DND-41 (cell line): ENCODE measurements at regions not wholly inside any gene's neighbourhood (a gene's known extent, or its start where the extent isn't known, plus 50 kb on each side); places are given as distances from the start of the nearest gene placed in this dataset.

Experiments
- ATAC-seq: fragments of 200-7000 bp; cut with Tn5 transposase; 3 replicates; pipeline ENCODE4 v1.9.1; 2021; ENCODE audit warnings: low read depth; ENCODE audit not compliant: insufficient read depth
- DNase-seq: peaks from one replicate; pipeline ENCODE4 v3.0.0-alpha.2; 2020
- H2AFZ ChIP-seq: 2 replicates; pipeline ENCODE4 v1.6.0; 2012; ENCODE audit warnings: low read depth, low read length
- H3K27ac ChIP-seq: 2 replicates; pipeline ENCODE4 v1.5.1; 2012; ENCODE audit warnings: low read length, inconsistent platforms
- H3K27me3 ChIP-seq: fragments of 200-600 bp; sonication (generic); 2 replicates; pipeline ENCODE4 v1.6.0; 2012; ENCODE audit warnings: low read length, mild to moderate bottlenecking, inconsistent platforms; ENCODE audit not compliant: insufficient read depth, poor library complexity
- H3K36me3 ChIP-seq: 2 replicates; pipeline ENCODE4 v1.5.1; 2012; ENCODE audit warnings: low read length, inconsistent platforms; ENCODE audit not compliant: insufficient read depth
- H3K4me1 ChIP-seq: 2 replicates; pipeline ENCODE4 v1.5.1; 2012; ENCODE audit warnings: mild to moderate bottlenecking, low read length; ENCODE audit not compliant: insufficient read depth
- H3K4me2 ChIP-seq: 2 replicates; pipeline ENCODE4 v1.6.0; 2012; ENCODE audit warnings: mild to moderate bottlenecking, moderate library complexity, low read length, inconsistent platforms; ENCODE audit not compliant: insufficient read depth
- H3K4me3 ChIP-seq, 2 experiments: fragments of 200-600 bp in 1 of 2; shearing (Covaris generic) in 1 of 2; 2 replicates each; pipeline ENCODE4 v1.5.1; 2012 to 2016; ENCODE audit warnings: inconsistent platforms in 2 of 2, low read length in 2 of 2, mild to moderate bottlenecking in 2 of 2, low read depth in 1 of 2, moderate library complexity in 1 of 2
- H3K79me2 ChIP-seq: 2 replicates; pipeline ENCODE4 v1.6.0; 2012; ENCODE audit warnings: low read length, inconsistent platforms; ENCODE audit not compliant: insufficient read depth
- H3K9ac ChIP-seq: 2 replicates; pipeline ENCODE4 v1.6.0; 2012; ENCODE audit warnings: low read depth, mild to moderate bottlenecking, inconsistent platforms, low read length, moderate library complexity
- H3K9me3 ChIP-seq: 2 replicates; pipeline ENCODE4 v1.5.1; 2012; ENCODE audit warnings: low read length, moderate library complexity, mild to moderate bottlenecking, inconsistent platforms; ENCODE audit not compliant: insufficient read depth, severe bottlenecking
- H4K20me1 ChIP-seq: 2 replicates; pipeline ENCODE4 v1.6.0; 2012; ENCODE audit warnings: low read length; ENCODE audit not compliant: insufficient read depth
- CTCF ChIP-seq: IDR thresholded peaks from 2 replicates; pipeline ENCODE4 v1.5.1; 2012; ENCODE audit warnings: borderline replicate concordance, low read length, moderate library complexity, mild to moderate bottlenecking; ENCODE audit not compliant: poor library complexity, severe bottlenecking; ENCODE audit errors: extremely low read depth
- EZH2 ChIP-seq: IDR thresholded peaks from 3 replicates; pipeline ENCODE4 v1.6.1; 2012; ENCODE audit warnings: borderline replicate concordance, low read depth, mild to moderate bottlenecking, moderate library complexity, low read length, inconsistent platforms; ENCODE audit not compliant: severe bottlenecking

- no peaks in the 10 kb centered on the region for H3K36me3 ChIP-seq
- no peak for DNase-seq
- ATAC-seq, result no peak
These were observed 162.4 kb downstream of the NOC3L start for GRCh38 chr10:94200146-94200837.

GRCh38 chr10:94205396-94205831 lies 157.3 kb downstream of the NOC3L start:
- no peaks in the 10 kb centered on the region for H3K4me1 ChIP-seq
- no peaks in the 10 kb centered on the region for H3K36me3 ChIP-seq
- H3K4me2 ChIP-seq, result no peak overlapping the region
- no peak for DNase-seq
- H3K79me2 ChIP-seq, result no peaks in the 10 kb centered on the region
- TF ChIP-seq EZH2 (no peak), CTCF (no peak)
- H3K27ac ChIP-seq, result no peak overlapping the region
- H3K4me3 ChIP-seq, result no peak overlapping the region
- no peaks in the 10 kb centered on the region for H3K9me3 ChIP-seq
- H3K27me3 ChIP-seq, result no peaks in the 10 kb centered on the region
- no peak overlapping the region for H3K9ac ChIP-seq
- no peak for ATAC-seq
- H2AFZ ChIP-seq, result no peak overlapping the region
- H4K20me1 ChIP-seq, result no peaks in the 10 kb centered on the region

More at GRCh38 chr10:94200146-94200837, 162.4 kb downstream of the NOC3L start:
- Histone ChIP-seq H3K4me3 (no peak overlapping the region), H2AFZ (no peak overlapping the region), H4K20me1 (no peaks in the 10 kb centered on the region), H3K9ac (no peak overlapping the region), H3K27ac (no peak overlapping the region), H3K4me1 (no peaks in the 10 kb centered on the region), H3K9me3 (no peaks in the 10 kb centered on the region), H3K4me2 (no peak overlapping the region), H3K79me2 (no peaks in the 10 kb centered on the region), H3K27me3 (no peaks in the 10 kb centered on the region)
- TF ChIP-seq CTCF (no peak), EZH2 (no peak)

- H3K9ac ChIP-seq, result no peak overlapping the region
- no peaks in the 10 kb centered on the region for H3K36me3 ChIP-seq
- ATAC-seq, result no peak
- no peak overlapping the region for H2AFZ ChIP-seq
- TF ChIP-seq CTCF, result no peak
- no peak for TF ChIP-seq EZH2
- DNase-seq, result no peak
- no peak overlapping the region for H3K4me3 ChIP-seq
- H3K27me3 ChIP-seq, result no peaks in the 10 kb centered on the region
- H4K20me1 ChIP-seq, result no peaks in the 10 kb centered on the region
- no peak overlapping the region for H3K27ac ChIP-seq
- no peaks in the 10 kb centered on the region for H3K9me3 ChIP-seq
- H3K4me1 ChIP-seq, result no peaks in the 10 kb centered on the region
- no peak overlapping the region for H3K4me2 ChIP-seq
- H3K79me2 ChIP-seq, result no peaks in the 10 kb centered on the region
These were observed 156.6 kb downstream of the NOC3L start for GRCh38 chr10:94206176-94206575.
